Kidney (tissue), 13 donors: ENCODE measurements at regions not wholly inside any gene's neighbourhood (a gene's known extent, or its start where the extent isn't known, plus 50 kb on each side); places are given as distances from the start of the nearest gene placed in this dataset.

Source experiments
- DNase-seq, 5 donors: peaks; one replicate each; pipeline ENCODE4 v3.0.0-alpha.2; 2013 to 2020
- FAIRE-seq: peaks from 2 replicates; lab custom pipeline; 2012; peaks lifted over from hg19 to GRCh38; lab: Jason Lieb, UNC
- H3K27ac ChIP-seq, 2 donors: one replicate each; pipeline ENCODE4 v1.7.0; 2013; ENCODE audit warnings: low read depth in 2 of 2, low read length in 2 of 2, inconsistent platforms in 1 of 2
- H3K27me3 ChIP-seq: one replicate; pipeline ENCODE4 v1.7.1; 2013; ENCODE audit warnings: low read length, inconsistent platforms; ENCODE audit not compliant: control insufficient read depth, insufficient read depth
- H3K36me3 ChIP-seq, 3 donors: one replicate each; pipeline versions ENCODE4 v1.7.0 to v1.7.1; 2013; ENCODE audit warnings: low read length in 3 of 3, control low read depth in 1 of 3, inconsistent platforms in 1 of 3; ENCODE audit not compliant: insufficient read depth in 3 of 3, control insufficient read depth in 2 of 3
- H3K4me1 ChIP-seq, 3 donors: one replicate each; pipeline versions ENCODE4 v1.7.0 to v1.7.1; 2013; ENCODE audit warnings: low read length in 3 of 3, inconsistent platforms in 1 of 3, low read depth in 1 of 3; ENCODE audit not compliant: control insufficient read depth in 2 of 3, insufficient read depth in 2 of 3
- H3K4me3 ChIP-seq, 3 donors: one replicate each; pipeline versions ENCODE4 v1.7.0 to v1.8.1; 2013; ENCODE audit warnings: low read length in 3 of 3, control low read depth in 1 of 3, inconsistent platforms in 1 of 3
- H3K9ac ChIP-seq, 3 donors: one replicate each; pipeline versions ENCODE4 v1.7.0 to v1.7.1; 2013; ENCODE audit warnings: low read length in 3 of 3, control low read depth in 1 of 3, inconsistent platforms in 1 of 3
- H3K9me3 ChIP-seq, 3 donors: one replicate each; pipeline versions ENCODE4 v1.7.0 to v1.7.1; 2013; ENCODE audit warnings: low read length in 3 of 3, control low read depth in 1 of 3, inconsistent platforms in 1 of 3; ENCODE audit not compliant: control insufficient read depth in 2 of 3, insufficient read depth in 1 of 3
- CTCF ChIP-seq: IDR thresholded peaks from 3 replicates; pipeline ENCODE4 v1.5.1; 2012; ENCODE audit warnings: mild to moderate bottlenecking, moderate library complexity, borderline replicate concordance; ENCODE audit not compliant: insufficient read depth; ENCODE audit errors: extremely low read depth
- intact Hi-C: fragments of 100-400 bp; cut with DNase I; formaldehyde crosslinking; loops from one replicate; pipeline ENCODE4 v1.11.1; 2022
- donor health status: control.
- donor health status: control.
- donor health status: control.
- donor health status: control.
- donor health status: control.
- donor health status: DM: yes; HTN: yes; CAD: no.
- donor health status: Normal renal cell carcinoma (clear cell type).

GRCh38 chr2:59996855-59997254, 556.6 kb downstream of the BCL11A start:
- H3K36me3 ChIP-seq, result no peaks in the 10 kb centered on the region
- no peak overlapping the region for H3K9ac ChIP-seq
- DNase-seq (no peak), FAIRE-seq (no peak)
- no peaks in the 10 kb centered on the region for H3K9me3 ChIP-seq
- H3K27me3 ChIP-seq, result no peaks in the 10 kb centered on the region
- no peak overlapping the region for H3K4me3 ChIP-seq
- TF ChIP-seq CTCF, result no peak
- intact Hi-C loops, result no loop called here
- H3K4me1 ChIP-seq, result peaks cover 0 to 1% (median 0%) of the 10 kb centered on the region in 3 donors
- no peak overlapping the region for H3K27ac ChIP-seq

GRCh38 chr2:59993726-59994125, 559.7 kb downstream of the BCL11A start:
- intact Hi-C loops, result no loop called here
- DNase-seq, result no peak
- no peaks in the 10 kb centered on the region for H3K27me3 ChIP-seq
- no peaks in the 10 kb centered on the region for H3K4me1 ChIP-seq
- H3K9me3 ChIP-seq, result no peaks in the 10 kb centered on the region
- H3K4me3 ChIP-seq, result no peak overlapping the region
- no peak overlapping the region for H3K27ac ChIP-seq
- H3K9ac ChIP-seq, result no peak overlapping the region
- H3K36me3 ChIP-seq, result no peaks in the 10 kb centered on the region
- no peak for TF ChIP-seq CTCF
- no peak for FAIRE-seq

- Histone ChIP-seq H3K4me1 (no peaks in the 10 kb centered on the region), H3K27me3 (no peaks in the 10 kb centered on the region), H3K9ac (no peak overlapping the region), H3K36me3 (no peaks in the 10 kb centered on the region), H3K9me3 (no peaks in the 10 kb centered on the region), H3K27ac (no peak overlapping the region), H3K4me3 (no peak overlapping the region)
- intact Hi-C loops, result no loop called here
- FAIRE-seq (no peak), DNase-seq (no peak)
- no peak for TF ChIP-seq CTCF
Observed at GRCh38 chr2:59988341-59988740, 565.1 kb downstream of the BCL11A start.

GRCh38 chr2:59986511-59986910, 566.9 kb downstream of the BCL11A start:
- Histone ChIP-seq H3K9me3 (no peaks in the 10 kb centered on the region), H3K36me3 (no peaks in the 10 kb centered on the region), H3K4me1 (no peaks in the 10 kb centered on the region), H3K4me3 (no peak overlapping the region), H3K27ac (no peak overlapping the region), H3K27me3 (no peaks in the 10 kb centered on the region), H3K9ac (no peak overlapping the region)
- DNase-seq, result no peak
- FAIRE-seq, result no peak
- TF ChIP-seq CTCF, result no peak
- intact Hi-C loops, result no loop called here
